ENCODE measurements at regions not wholly inside any gene's neighbourhood (a gene's known extent, or its start where the extent isn't known, plus 50 kb on each side); places are given as distances from the start of the nearest gene placed in this dataset.

DNA sequence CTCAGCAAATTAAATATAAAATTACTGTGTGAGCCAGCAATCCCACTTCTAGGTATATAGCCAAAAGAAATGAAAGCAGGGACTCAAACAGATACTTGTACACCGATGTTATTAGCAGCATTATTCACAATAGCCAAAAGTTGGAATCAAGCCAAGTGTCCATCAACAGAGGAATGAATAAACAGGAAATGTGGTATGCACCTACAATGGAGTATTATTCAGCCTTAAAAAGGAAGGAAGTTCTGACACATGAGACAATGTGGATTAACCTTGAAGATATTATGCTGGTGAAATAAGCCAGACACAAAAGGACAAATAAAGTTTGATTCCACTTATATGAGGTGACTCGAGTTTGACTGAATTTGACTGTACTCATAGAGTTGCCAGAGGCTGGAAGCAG is 108.3 kb upstream of the DUSP21 start:
- DNase-seq (ENCODE audit: low spot score in 2 of 2, unreplicated experiment in 2 of 2): no peak
- H3K9me3 Mint-ChIP-seq: peaks cover 34% of the 10 kb centered on the region
- no peaks in the 10 kb centered on the region for H3K36me3 Mint-ChIP-seq
- TF ChIP-seq, protein P1, sequence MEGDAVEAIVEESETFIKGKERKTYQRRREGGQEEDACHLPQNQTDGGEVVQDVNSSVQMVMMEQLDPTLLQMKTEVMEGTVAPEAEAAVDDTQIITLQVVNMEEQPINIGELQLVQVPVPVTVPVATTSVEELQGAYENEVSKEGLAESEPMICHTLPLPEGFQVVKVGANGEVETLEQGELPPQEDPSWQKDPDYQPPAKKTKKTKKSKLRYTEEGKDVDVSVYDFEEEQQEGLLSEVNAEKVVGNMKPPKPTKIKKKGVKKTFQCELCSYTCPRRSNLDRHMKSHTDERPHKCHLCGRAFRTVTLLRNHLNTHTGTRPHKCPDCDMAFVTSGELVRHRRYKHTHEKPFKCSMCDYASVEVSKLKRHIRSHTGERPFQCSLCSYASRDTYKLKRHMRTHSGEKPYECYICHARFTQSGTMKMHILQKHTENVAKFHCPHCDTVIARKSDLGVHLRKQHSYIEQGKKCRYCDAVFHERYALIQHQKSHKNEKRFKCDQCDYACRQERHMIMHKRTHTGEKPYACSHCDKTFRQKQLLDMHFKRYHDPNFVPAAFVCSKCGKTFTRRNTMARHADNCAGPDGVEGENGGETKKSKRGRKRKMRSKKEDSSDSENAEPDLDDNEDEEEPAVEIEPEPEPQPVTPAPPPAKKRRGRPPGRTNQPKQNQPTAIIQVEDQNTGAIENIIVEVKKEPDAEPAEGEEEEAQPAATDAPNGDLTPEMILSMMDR (IDR thresholded peaks at IDR 0.05; ENCODE audit: unreplicated experiment): no peak
- H3K27ac Mint-ChIP-seq: no peak overlapping the region
- H3K27me3 Mint-ChIP-seq (ENCODE audit: low read depth): no peaks in the 10 kb centered on the region
- no peak overlapping the region for H3K4me3 Mint-ChIP-seq
- H3K4me1 Mint-ChIP-seq: no peaks in the 10 kb centered on the region

DNA sequence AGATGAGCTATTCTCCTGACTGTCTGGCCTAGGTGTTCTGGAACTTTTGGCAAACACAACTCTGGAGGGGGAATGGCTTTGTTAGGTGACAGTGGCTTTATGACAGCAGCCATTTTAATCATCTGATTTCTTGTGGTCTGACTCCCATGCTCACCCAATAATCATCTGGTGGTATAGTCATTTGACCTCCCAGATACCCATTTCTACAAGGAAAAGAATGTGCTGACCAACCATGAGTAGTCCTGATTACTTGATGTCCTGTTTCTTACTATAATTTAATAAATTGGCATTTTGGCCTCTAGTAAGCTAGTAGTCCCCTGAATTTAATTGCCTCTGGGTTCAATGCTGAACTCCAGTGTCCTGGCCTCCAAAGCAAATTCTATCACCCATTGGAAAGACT is 109.9 kb upstream of the DUSP21 start:
- H3K36me3 Mint-ChIP-seq: no peaks in the 10 kb centered on the region
- no peak overlapping the region for H3K4me3 Mint-ChIP-seq
- H3K4me1 Mint-ChIP-seq: no peaks in the 10 kb centered on the region
- no peak for DNase-seq (ENCODE audit: low spot score in 2 of 2, unreplicated experiment in 2 of 2)
- TF ChIP-seq, protein P1 (IDR thresholded peaks at IDR 0.05; ENCODE audit: unreplicated experiment): no peak
- H3K9me3 Mint-ChIP-seq: peaks cover 27% of the 10 kb centered on the region
- no peaks in the 10 kb centered on the region for H3K27me3 Mint-ChIP-seq (ENCODE audit: low read depth)
- H3K27ac Mint-ChIP-seq: no peak overlapping the region

DNA sequence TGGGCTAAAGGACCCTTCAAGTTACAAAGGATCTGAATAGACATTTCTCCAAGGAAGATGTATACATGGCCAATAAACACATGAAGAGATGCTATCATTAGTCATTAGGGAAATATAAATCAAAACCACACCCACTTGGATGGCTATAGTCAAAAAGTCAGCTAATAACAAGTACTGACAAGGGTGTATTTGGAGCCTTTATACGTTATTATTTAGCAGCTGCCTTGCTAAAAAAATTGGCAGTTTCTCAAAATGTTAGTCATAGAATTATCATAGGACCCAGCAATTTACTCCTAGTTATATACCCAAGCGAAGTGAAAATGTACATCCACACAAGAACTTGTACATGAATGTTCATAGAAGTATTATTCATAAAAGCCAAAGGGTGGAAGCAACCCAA is 112.7 kb upstream of the DUSP21 start:
- no peaks in the 10 kb centered on the region for H3K4me1 Mint-ChIP-seq
- peaks cover 19% of the 10 kb centered on the region for H3K9me3 Mint-ChIP-seq

DNA sequence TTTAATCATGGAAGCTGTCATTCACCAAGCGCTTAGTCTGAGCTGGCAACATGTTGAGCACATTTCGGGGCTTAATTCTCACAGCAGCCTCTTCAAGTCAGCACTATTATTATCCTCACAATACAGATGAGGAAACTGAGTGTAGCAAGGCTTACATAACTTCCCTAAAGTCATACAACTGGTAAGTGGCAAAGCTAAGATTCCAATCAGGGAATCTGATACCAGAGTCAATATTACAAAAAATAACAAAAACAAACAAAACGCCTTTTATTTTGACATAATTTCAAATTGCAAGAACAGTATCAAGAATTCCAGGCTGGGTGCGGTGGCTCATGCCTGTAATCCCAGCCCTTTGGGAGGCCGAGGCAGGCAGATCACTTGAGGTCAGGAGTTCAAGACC is 120.4 kb upstream of the DUSP21 start:
- H3K36me3 Mint-ChIP-seq: no peaks in the 10 kb centered on the region

More for the DNA sequence above, 112.7 kb upstream of the DUSP21 start:
- Mint-ChIP-seq H3K36me3 (no peaks in the 10 kb centered on the region), H3K4me3 (no peak overlapping the region), H3K27me3 (ENCODE audit: low read depth) (no peaks in the 10 kb centered on the region), H3K27ac (no peak overlapping the region)
- DNase-seq (ENCODE audit: low spot score in 2 of 2, unreplicated experiment in 2 of 2): no peak
- TF ChIP-seq, protein P1 (IDR thresholded peaks at IDR 0.05; ENCODE audit: unreplicated experiment): no peak

DNA sequence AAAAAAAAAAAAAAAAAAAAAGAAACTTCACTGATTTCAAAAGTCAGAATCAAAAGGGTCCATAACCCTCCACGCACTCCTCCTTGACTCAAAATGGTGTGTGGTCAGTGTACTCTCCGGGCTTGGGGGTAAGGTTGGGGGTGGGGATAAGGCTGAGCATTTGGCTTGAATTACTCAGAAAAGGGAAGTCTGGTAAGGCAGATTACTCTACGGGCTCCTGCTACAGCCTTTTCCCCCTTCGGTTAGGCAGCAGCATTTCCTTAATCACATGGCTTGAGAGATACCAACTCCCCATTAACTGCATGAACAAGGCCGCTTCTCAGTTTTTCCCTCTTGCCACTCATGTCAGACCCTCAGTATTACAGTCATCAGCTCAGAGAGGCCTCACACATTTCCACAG is 135.4 kb upstream of the DUSP21 start:
- Mint-ChIP-seq H3K4me3 (no peak overlapping the region), H3K27me3 (ENCODE audit: low read depth) (no peaks in the 10 kb centered on the region), H3K36me3 (no peaks in the 10 kb centered on the region), H3K27ac (no peak overlapping the region), H3K9me3 (peaks cover 7% of the 10 kb centered on the region), H3K4me1 (peaks cover 8% of the 10 kb centered on the region)
- DNase-seq (ENCODE audit: low spot score in 2 of 2, unreplicated experiment in 2 of 2): no peak
- TF ChIP-seq, protein P1 (IDR thresholded peaks at IDR 0.05; ENCODE audit: unreplicated experiment): no peak

More for the DNA sequence above, 120.4 kb upstream of the DUSP21 start:
- Mint-ChIP-seq H3K4me1 (no peaks in the 10 kb centered on the region), H3K9me3 (peaks cover 12% of the 10 kb centered on the region), H3K4me3 (no peak overlapping the region), H3K27me3 (ENCODE audit: low read depth) (no peaks in the 10 kb centered on the region), H3K27ac (no peak overlapping the region)
- TF ChIP-seq, protein P1 (IDR thresholded peaks at IDR 0.05; ENCODE audit: unreplicated experiment): no peak
- DNase-seq (ENCODE audit: low spot score in 2 of 2, unreplicated experiment in 2 of 2): no peak

Data from mesothelial cell of epicardium (in vitro differentiated cells).